Endothelial cell (in vitro differentiated cells): ENCODE measurements at regions not wholly inside any gene's neighbourhood (a gene's known extent, or its start where the extent isn't known, plus 50 kb on each side); places are given as distances from the start of the nearest gene placed in this dataset.

Source experiments
- DNase-seq: peaks from one replicate; pipeline ENCODE4 v3.0.0; 2021; ENCODE audit warnings: low spot score
- H3K27ac Mint-ChIP-seq: one replicate; pipeline ENCODE4 v1.8.0; 2021; ENCODE audit warnings: mixed read lengths, inconsistent platforms; ENCODE audit not compliant: unreplicated experiment
- H3K27me3 Mint-ChIP-seq: one replicate; pipeline ENCODE4 v1.8.0; 2021; ENCODE audit warnings: mild to moderate bottlenecking, moderate library complexity, mixed read lengths, inconsistent platforms; ENCODE audit not compliant: unreplicated experiment
- H3K36me3 Mint-ChIP-seq: one replicate; pipeline ENCODE4 v1.8.0; 2021; ENCODE audit warnings: mild to moderate bottlenecking, low read depth, mixed read lengths, inconsistent platforms; ENCODE audit not compliant: unreplicated experiment
- H3K4me1 Mint-ChIP-seq: one replicate; pipeline ENCODE4 v1.8.0; 2021; ENCODE audit warnings: mild to moderate bottlenecking, mixed read lengths, inconsistent platforms; ENCODE audit not compliant: unreplicated experiment
- H3K4me3 Mint-ChIP-seq: one replicate; pipeline ENCODE4 v1.8.0; 2021; ENCODE audit warnings: mild to moderate bottlenecking, mixed read lengths, inconsistent platforms; ENCODE audit not compliant: unreplicated experiment
- H3K9me3 Mint-ChIP-seq: one replicate; pipeline ENCODE4 v1.8.0; 2021; ENCODE audit warnings: mixed read lengths, inconsistent platforms; ENCODE audit not compliant: unreplicated experiment
- CTCF ChIP-seq: fragments of 200-600 bp; sonication (generic); IDR thresholded peaks from one replicate; pipeline ENCODE4 v1.5.0; 2021; ENCODE audit warnings: antibody characterized with exemption; ENCODE audit not compliant: unreplicated experiment

- no peaks in the 10 kb centered on the region for H3K9me3 Mint-ChIP-seq
- no peaks in the 10 kb centered on the region for H3K36me3 Mint-ChIP-seq
- DNase-seq = no peak
- no peak overlapping the region for H3K4me3 Mint-ChIP-seq
- H3K4me1 Mint-ChIP-seq = peaks cover 14% of the 10 kb centered on the region
- no peaks in the 10 kb centered on the region for H3K27me3 Mint-ChIP-seq
- no peak overlapping the region for H3K27ac Mint-ChIP-seq
- TF ChIP-seq CTCF = no peak
These were observed 124.4 kb upstream of the AKIRIN2 start for GRCh38 chr6:87826424-87826823.

GRCh38 chr6:87825821-87826221 is 123.8 kb upstream of the AKIRIN2 start:
- peaks cover 14% of the 10 kb centered on the region for H3K4me1 Mint-ChIP-seq
- no peaks in the 10 kb centered on the region for H3K9me3 Mint-ChIP-seq
- H3K27ac Mint-ChIP-seq = peak overlapping the region; percentile 82
- no peak overlapping the region for H3K4me3 Mint-ChIP-seq
- H3K27me3 Mint-ChIP-seq = no peaks in the 10 kb centered on the region
- no peaks in the 10 kb centered on the region for H3K36me3 Mint-ChIP-seq
- TF ChIP-seq CTCF = no peak
- DNase-seq = no peak

GRCh38 chr6:87824958-87825491 is 123.0 kb upstream of the AKIRIN2 start:
- Mint-ChIP-seq H3K4me1 (peaks cover 14% of the 10 kb centered on the region), H3K9me3 (no peaks in the 10 kb centered on the region), H3K36me3 (no peaks in the 10 kb centered on the region), H3K27ac (peak overlapping the region; percentile 82), H3K4me3 (no peak overlapping the region), H3K27me3 (no peaks in the 10 kb centered on the region)
- DNase-seq = no peak
- no peak for TF ChIP-seq CTCF

- Mint-ChIP-seq H3K27ac (no peak overlapping the region), H3K9me3 (no peaks in the 10 kb centered on the region), H3K4me3 (no peak overlapping the region), H3K36me3 (no peaks in the 10 kb centered on the region), H3K4me1 (peaks cover 14% of the 10 kb centered on the region), H3K27me3 (no peaks in the 10 kb centered on the region)
- no peak for DNase-seq
- no peak for TF ChIP-seq CTCF
These were observed 120.0 kb upstream of the AKIRIN2 start for GRCh38 chr6:87822011-87822410.

- Mint-ChIP-seq H3K4me1 (peaks cover 10% of the 10 kb centered on the region), H3K27me3 (peaks cover 3% of the 10 kb centered on the region), H3K36me3 (no peaks in the 10 kb centered on the region), H3K9me3 (no peaks in the 10 kb centered on the region), H3K27ac (no peak overlapping the region), H3K4me3 (no peak overlapping the region)
- TF ChIP-seq CTCF = no peak
- no peak for DNase-seq
These were observed 118.4 kb upstream of the AKIRIN2 start for GRCh38 chr6:87820343-87820984.
